ENCODE measurements at regions not wholly inside any gene's neighbourhood (a gene's known extent, or its start where the extent isn't known, plus 50 kb on each side); places are given as distances from the start of the nearest gene placed in this dataset.
"Not testable (repeated sequence)": the region's sequence is repeated elsewhere in the genome, so short reads cannot be mapped to it uniquely, and the experiment has no call there.

GRCh38 chr13:73835138-73835721 lies 299.0 kb downstream of the KLF12 start:
- peak in 1 of 5 experiments; percentile 57 for DNase-seq

GRCh38 chr13:73833325-73834070 lies 300.7 kb downstream of the KLF12 start:
- no peak for DNase-seq

GRCh38 chr13:73832825-73833224 lies 301.4 kb downstream of the KLF12 start:
- no peak for DNase-seq

- no peak for DNase-seq
Measured at GRCh38 chr13:73832128-73832588, 302.0 kb downstream of the KLF12 start.

GRCh38 chr13:73829416-73829815 lies 304.8 kb downstream of the KLF12 start:
- no peak for DNase-seq

GRCh38 chr13:73828811-73829210 lies 305.4 kb downstream of the KLF12 start:
- DNase-seq: peak in 1 of 5 experiments; percentile 49

GRCh38 chr13:73827434-73827833 lies 306.8 kb downstream of the KLF12 start:
- no peak for DNase-seq

GRCh38 chr13:73825143-73825542 lies 309.1 kb downstream of the KLF12 start:
- DNase-seq: no peak

GRCh38 chr13:73822668-73823592 lies 311.3 kb downstream of the KLF12 start:
- DNase-seq: no peak

- no peak for DNase-seq
Measured at GRCh38 chr13:73820688-73821087, 313.5 kb downstream of the KLF12 start.

- no peak for DNase-seq
Measured at GRCh38 chr13:73820285-73820684, 313.9 kb downstream of the KLF12 start.

GRCh38 chr13:73819711-73820110 lies 314.5 kb downstream of the KLF12 start:
- DNase-seq: no peak

GRCh38 chr13:73816702-73817101 lies 317.5 kb downstream of the KLF12 start:
- DNase-seq: no peak

- DNase-seq: no peak
Measured at GRCh38 chr13:73815796-73816195, 318.4 kb downstream of the KLF12 start.

GRCh38 chr13:73810647-73811046 lies 323.6 kb downstream of the KLF12 start:
- no peak for DNase-seq

GRCh38 chr13:73809561-73809960 lies 324.6 kb downstream of the KLF12 start:
- DNase-seq: no peak

GRCh38 chr13:73808318-73808717 lies 325.9 kb downstream of the KLF12 start:
- DNase-seq: no peak

GRCh38 chr13:73805326-73805958 lies 328.8 kb downstream of the KLF12 start:
- DNase-seq: not testable (repeated sequence)

- DNase-seq: no peak
Measured at GRCh38 chr13:73803997-73804396, 330.2 kb downstream of the KLF12 start.

GRCh38 chr13:73800011-73800410 lies 334.2 kb downstream of the KLF12 start:
- DNase-seq: no peak

- no peak for DNase-seq
Measured at GRCh38 chr13:73794755-73795154, 339.4 kb downstream of the KLF12 start.

GRCh38 chr13:73793361-73793760 lies 340.8 kb downstream of the KLF12 start:
- no peak for DNase-seq

GRCh38 chr13:73792796-73793195 lies 341.4 kb downstream of the KLF12 start:
- DNase-seq: no peak
